A673 (cell line): ENCODE measurements at regions not wholly inside any gene's neighbourhood (a gene's known extent, or its start where the extent isn't known, plus 50 kb on each side); places are given as distances from the start of the nearest gene placed in this dataset.

Experiments used
- EZH2 ChIP-seq: fragments of 200-600 bp; sonication (generic); IDR thresholded peaks from 2 replicates; pipeline ENCODE4 v1.6.1; 2017; ENCODE audit warnings: borderline replicate concordance, low read depth, mild to moderate bottlenecking, mixed read lengths, antibody characterized with exemption, low read length; ENCODE audit not compliant: poor library complexity, severe bottlenecking
- TF ChIP-seq, protein P1 (sequence below): fragments of 300-800, 200-600 bp; sonication (generic); conservative IDR thresholded peaks from 2 replicates; pipeline ENCODE4 v1.5.1; 2017; ENCODE audit warnings: low read depth, mild to moderate bottlenecking, antibody characterized with exemption, low read length, moderate library complexity, mixed read lengths

DNA sequence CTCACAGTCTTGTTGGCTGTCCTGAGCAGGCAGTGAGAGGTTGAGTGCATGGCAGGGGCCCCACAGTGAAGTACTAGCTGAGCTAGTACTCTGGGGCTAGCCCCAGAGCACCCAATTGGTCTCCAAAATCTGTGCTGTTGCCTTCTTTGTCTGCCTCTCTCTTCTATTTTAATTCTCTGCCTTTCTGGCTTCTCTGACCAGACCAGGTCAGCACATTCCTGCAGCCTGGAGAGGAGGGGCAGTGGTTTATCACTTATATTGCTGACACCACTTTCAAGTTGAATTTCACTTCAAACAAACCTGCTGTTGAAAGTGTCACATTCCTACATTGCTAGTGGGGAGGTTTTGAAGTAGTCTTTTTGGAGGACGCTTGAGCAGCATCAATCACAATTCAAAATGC lies 628.7 kb downstream of the PTPRU start:
- TF ChIP-seq, protein P1, sequence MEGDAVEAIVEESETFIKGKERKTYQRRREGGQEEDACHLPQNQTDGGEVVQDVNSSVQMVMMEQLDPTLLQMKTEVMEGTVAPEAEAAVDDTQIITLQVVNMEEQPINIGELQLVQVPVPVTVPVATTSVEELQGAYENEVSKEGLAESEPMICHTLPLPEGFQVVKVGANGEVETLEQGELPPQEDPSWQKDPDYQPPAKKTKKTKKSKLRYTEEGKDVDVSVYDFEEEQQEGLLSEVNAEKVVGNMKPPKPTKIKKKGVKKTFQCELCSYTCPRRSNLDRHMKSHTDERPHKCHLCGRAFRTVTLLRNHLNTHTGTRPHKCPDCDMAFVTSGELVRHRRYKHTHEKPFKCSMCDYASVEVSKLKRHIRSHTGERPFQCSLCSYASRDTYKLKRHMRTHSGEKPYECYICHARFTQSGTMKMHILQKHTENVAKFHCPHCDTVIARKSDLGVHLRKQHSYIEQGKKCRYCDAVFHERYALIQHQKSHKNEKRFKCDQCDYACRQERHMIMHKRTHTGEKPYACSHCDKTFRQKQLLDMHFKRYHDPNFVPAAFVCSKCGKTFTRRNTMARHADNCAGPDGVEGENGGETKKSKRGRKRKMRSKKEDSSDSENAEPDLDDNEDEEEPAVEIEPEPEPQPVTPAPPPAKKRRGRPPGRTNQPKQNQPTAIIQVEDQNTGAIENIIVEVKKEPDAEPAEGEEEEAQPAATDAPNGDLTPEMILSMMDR: no peak
- TF ChIP-seq EZH2: no peak
